Tibial artery (tissue), 4 donors: ENCODE measurements at regions not wholly inside any gene's neighbourhood (a gene's known extent, or its start where the extent isn't known, plus 50 kb on each side); places are given as distances from the start of the nearest gene placed in this dataset.
"Not testable (repeated sequence)": the region's sequence is repeated elsewhere in the genome, so short reads cannot be mapped to it uniquely, and the experiment has no call there.

Source experiments
- DNase-seq, 2 donors: peaks; one replicate each; pipeline ENCODE4 v3.0.0-alpha.2; 2019
- H3K27ac ChIP-seq, 2 donors: fragments of 200-600 bp; sonication (generic) in 1 of 2; 1 replicate in 1 of 2; 2 replicates in 1 of 2; pipeline ENCODE4 v1.5.1; 2018 to 2019; ENCODE audit warnings: mild to moderate bottlenecking in 1 of 2
- H3K27me3 ChIP-seq, 2 donors: fragments of 200-600 bp; sonication (generic) in 1 of 2; one replicate each; pipeline versions ENCODE4 v1.5.1 to v1.6.0; 2016 to 2019
- H3K36me3 ChIP-seq, 3 donors: fragments of 200-600 bp; sonication (generic) in 2 of 3; one replicate each; pipeline ENCODE4 v1.5.1; 2016 to 2019; ENCODE audit warnings: mild to moderate bottlenecking in 2 of 3
- H3K4me1 ChIP-seq, 4 donors: fragments of 200-600 bp; sonication (generic) in 2 of 4; 1 replicate in 3 of 4; 2 replicates in 1 of 4; pipeline ENCODE4 v1.5.1; 2016 to 2019
- H3K4me3 ChIP-seq, 2 donors: fragments of 200-600 bp; sonication (generic) in 1 of 2; 1 replicate in 1 of 2; 2 replicates in 1 of 2; pipeline ENCODE4 v1.5.1; 2018 to 2019; ENCODE audit warnings: mild to moderate bottlenecking in 2 of 2
- H3K9me3 ChIP-seq, 3 donors: fragments of 200-600 bp; sonication (generic) in 1 of 3; one replicate each; pipeline ENCODE4 v1.5.1; 2016 to 2019
- CTCF ChIP-seq, 2 experiments: fragments of 200-600 bp in 1 of 2; fragments of 450-650 bp in 1 of 2; IDR thresholded peaks; one replicate each; pipeline ENCODE4 v1.5.1; 2017 to 2019; ENCODE audit warnings: antibody characterized with exemption in 2 of 2, mild to moderate bottlenecking in 1 of 2, moderate library complexity in 1 of 2
- intact Hi-C: fragments of 100-400 bp; cut with DNase I; formaldehyde crosslinking; loops from one replicate; pipeline ENCODE4 v1.15.0; 2023; ENCODE audit warnings: low total_unique reads

- DNase-seq = no peak
- Histone ChIP-seq H3K36me3 (no peaks in the 10 kb centered on the region), H3K9me3 (peaks cover 0 to 12% (median 0%) of the 10 kb centered on the region in 3 donors), H3K4me1 (no peaks in the 10 kb centered on the region), H3K4me3 (no peak overlapping the region), H3K27me3 (no peaks in the 10 kb centered on the region), H3K27ac (no peak overlapping the region)
- intact Hi-C loops = no loop called here
- TF ChIP-seq CTCF (IDR thresholded peaks at IDR 0.05) = no peak
These were observed 346.6 kb downstream of the C6orf118 start for GRCh38 chr6:164962805-164963204.

GRCh38 chr6:164947164-164947563 lies 362.2 kb downstream of the C6orf118 start:
- Histone ChIP-seq H3K27me3 (no peaks in the 10 kb centered on the region), H3K27ac (no peak overlapping the region), H3K9me3 (no peaks in the 10 kb centered on the region), H3K4me3 (no peak overlapping the region), H3K4me1 (no peaks in the 10 kb centered on the region), H3K36me3 (no peaks in the 10 kb centered on the region)
- TF ChIP-seq CTCF (IDR thresholded peaks at IDR 0.05) = no peak
- intact Hi-C loops = no loop called here
- no peak for DNase-seq

GRCh38 chr6:164942271-164942670 lies 367.1 kb downstream of the C6orf118 start:
- intact Hi-C loops = no loop called here
- no peaks in the 10 kb centered on the region for H3K27me3 ChIP-seq
- H3K27ac ChIP-seq = no peak overlapping the region
- DNase-seq = no peak
- no peak overlapping the region for H3K4me3 ChIP-seq
- no peak for TF ChIP-seq CTCF (IDR thresholded peaks at IDR 0.05)
- H3K9me3 ChIP-seq = peaks cover 0 to 6% (median 0%) of the 10 kb centered on the region in 3 donors
- no peaks in the 10 kb centered on the region for H3K4me1 ChIP-seq
- H3K36me3 ChIP-seq = no peaks in the 10 kb centered on the region

- H3K4me3 ChIP-seq, H3K27ac ChIP-seq, DNase-seq, intact Hi-C loops, H3K27me3 ChIP-seq, H3K9me3 ChIP-seq, H3K4me1 ChIP-seq, H3K36me3 ChIP-seq: not testable (repeated sequence)
These were observed 376.1 kb downstream of the C6orf118 start for GRCh38 chr6:164933238-164933794.

- peaks cover 0 to 10% (median 2%) of the 10 kb centered on the region in 4 donors for H3K4me1 ChIP-seq
- TF ChIP-seq CTCF (IDR thresholded peaks at IDR 0.05) = no peak
- H3K27me3 ChIP-seq = peaks cover 0 to 2% of the 10 kb centered on the region in 2 donors
- H3K36me3 ChIP-seq = no peaks in the 10 kb centered on the region
- no peak for DNase-seq
- H3K4me3 ChIP-seq = no peak overlapping the region
- no peaks in the 10 kb centered on the region for H3K9me3 ChIP-seq
- H3K27ac ChIP-seq = no peak overlapping the region
- intact Hi-C loops = no loop called here
These were observed 379.9 kb downstream of the C6orf118 start for GRCh38 chr6:164929408-164929977.

GRCh38 chr6:164928728-164929407 lies 380.5 kb downstream of the C6orf118 start:
- no peak for DNase-seq
- TF ChIP-seq CTCF (IDR thresholded peaks at IDR 0.05) = no peak
- Histone ChIP-seq H3K9me3 (no peaks in the 10 kb centered on the region), H3K27ac (no peak overlapping the region), H3K4me3 (no peak overlapping the region), H3K27me3 (peaks cover 0 to 2% of the 10 kb centered on the region in 2 donors), H3K4me1 (peaks cover 0 to 10% (median 2%) of the 10 kb centered on the region in 4 donors), H3K36me3 (no peaks in the 10 kb centered on the region)
- intact Hi-C loops = no loop called here
